ENCODE measurements at regions not wholly inside any gene's neighbourhood (a gene's known extent, or its start where the extent isn't known, plus 50 kb on each side); places are given as distances from the start of the nearest gene placed in this dataset.

- H3K4me3 ChIP-seq (replicated peaks in 1 of 3) = no peak overlapping the region
- H3K4me1 ChIP-seq = no peaks in the 10 kb centered on the region
- DNase-seq = no peak
- H3K36me3 ChIP-seq = no peaks in the 10 kb centered on the region
- H3K9me3 ChIP-seq = no peaks in the 10 kb centered on the region
- TF ChIP-seq, protein P1, sequence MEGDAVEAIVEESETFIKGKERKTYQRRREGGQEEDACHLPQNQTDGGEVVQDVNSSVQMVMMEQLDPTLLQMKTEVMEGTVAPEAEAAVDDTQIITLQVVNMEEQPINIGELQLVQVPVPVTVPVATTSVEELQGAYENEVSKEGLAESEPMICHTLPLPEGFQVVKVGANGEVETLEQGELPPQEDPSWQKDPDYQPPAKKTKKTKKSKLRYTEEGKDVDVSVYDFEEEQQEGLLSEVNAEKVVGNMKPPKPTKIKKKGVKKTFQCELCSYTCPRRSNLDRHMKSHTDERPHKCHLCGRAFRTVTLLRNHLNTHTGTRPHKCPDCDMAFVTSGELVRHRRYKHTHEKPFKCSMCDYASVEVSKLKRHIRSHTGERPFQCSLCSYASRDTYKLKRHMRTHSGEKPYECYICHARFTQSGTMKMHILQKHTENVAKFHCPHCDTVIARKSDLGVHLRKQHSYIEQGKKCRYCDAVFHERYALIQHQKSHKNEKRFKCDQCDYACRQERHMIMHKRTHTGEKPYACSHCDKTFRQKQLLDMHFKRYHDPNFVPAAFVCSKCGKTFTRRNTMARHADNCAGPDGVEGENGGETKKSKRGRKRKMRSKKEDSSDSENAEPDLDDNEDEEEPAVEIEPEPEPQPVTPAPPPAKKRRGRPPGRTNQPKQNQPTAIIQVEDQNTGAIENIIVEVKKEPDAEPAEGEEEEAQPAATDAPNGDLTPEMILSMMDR (IDR thresholded peaks at IDR 0.05) = no peak
- no peak for TF ChIP-seq POLR2A (IDR thresholded peaks at IDR 0.05)
- intact Hi-C loops (cut with DNase I) = no loop called here
- WGBS, 2 donors = 76 to 91% methylated on average over 1 of the region's 1 CpG
- H3K27ac ChIP-seq = no peak overlapping the region
- no peaks in the 10 kb centered on the region for H3K27me3 ChIP-seq
Measured at GRCh38 chr4:141826260-141826659, 189.9 kb downstream of the IL15 start.

DNA sequence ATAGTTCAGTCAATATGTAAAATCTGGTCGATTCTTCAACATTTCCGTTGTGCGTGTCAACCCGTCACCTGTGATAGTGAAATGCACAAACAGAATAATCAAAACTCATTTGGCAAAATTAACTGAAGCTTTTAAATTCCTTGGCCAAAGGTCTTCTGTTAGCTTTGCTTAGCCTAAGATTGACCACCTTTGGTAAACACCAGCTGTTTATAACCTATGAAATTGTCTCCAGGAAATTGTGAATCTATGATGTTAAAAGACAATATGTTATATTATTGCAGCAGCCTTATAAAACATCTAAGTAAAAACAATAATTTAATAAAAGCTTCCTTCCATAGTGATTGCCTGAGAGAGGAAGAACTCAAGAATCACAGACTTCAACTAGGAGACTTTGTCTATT lies 196.8 kb downstream of the IL15 start:
- Histone ChIP-seq H3K27ac (no peak overlapping the region), H3K9me3 (no peaks in the 10 kb centered on the region), H3K4me3 (replicated peaks in 1 of 3) (no peak overlapping the region), H3K27me3 (no peaks in the 10 kb centered on the region), H3K36me3 (no peaks in the 10 kb centered on the region), H3K4me1 (no peaks in the 10 kb centered on the region)
- WGBS, 2 donors = 96 to 97% methylated on average over 4 of the region's 4 CpGs
- TF ChIP-seq POLR2A (IDR thresholded peaks at IDR 0.05) = no peak
- TF ChIP-seq, protein P1 (IDR thresholded peaks at IDR 0.05) = no peak
- no peak for DNase-seq
- intact Hi-C loops (cut with DNase I) = no loop called here

GRCh38 chr4:141840299-141840986 lies 204.1 kb downstream of the IL15 start:
- no peak overlapping the region for H3K4me3 ChIP-seq (replicated peaks in 1 of 3)
- intact Hi-C loops (cut with DNase I) = no loop called here
- H3K9me3 ChIP-seq = no peaks in the 10 kb centered on the region
- 94% methylated on average over 9 of the region's 9 CpGs for WGBS, 2 donors
- no peak overlapping the region for H3K27ac ChIP-seq
- DNase-seq = no peak
- H3K27me3 ChIP-seq = no peaks in the 10 kb centered on the region
- no peaks in the 10 kb centered on the region for H3K36me3 ChIP-seq
- TF ChIP-seq POLR2A (IDR thresholded peaks at IDR 0.05) = no peak
- TF ChIP-seq, protein P1 (IDR thresholded peaks at IDR 0.05) = no peak
- H3K4me1 ChIP-seq = no peaks in the 10 kb centered on the region

DNA sequence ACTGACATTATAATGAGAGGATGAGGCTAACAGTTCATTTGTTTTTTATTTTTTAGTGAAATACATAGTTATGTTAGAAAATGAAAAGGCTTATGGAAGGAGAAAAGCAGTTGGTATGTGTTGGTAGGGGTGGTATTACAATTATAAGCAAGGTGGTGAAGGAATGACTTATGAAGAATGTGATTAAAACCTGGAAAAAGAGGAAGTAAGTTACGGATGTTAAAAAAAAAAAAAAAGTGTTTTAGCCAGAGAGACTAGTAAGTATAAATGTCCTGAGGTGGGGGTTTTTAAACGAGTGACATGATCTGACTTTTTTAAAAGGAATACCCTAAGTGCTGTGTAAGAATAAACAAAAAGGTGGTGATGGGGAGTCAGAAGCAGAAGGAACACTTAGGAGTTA lies 206.8 kb downstream of the IL15 start:
- 55 to 72% methylated on average over 2 of the region's 2 CpGs for WGBS, 2 donors
- no peaks in the 10 kb centered on the region for H3K9me3 ChIP-seq
- intact Hi-C loops (cut with DNase I) = no loop called here
- no peak for DNase-seq
- no peaks in the 10 kb centered on the region for H3K36me3 ChIP-seq
- no peaks in the 10 kb centered on the region for H3K27me3 ChIP-seq
- TF ChIP-seq, protein P1 (IDR thresholded peaks at IDR 0.05) = no peak
- no peak for TF ChIP-seq POLR2A (IDR thresholded peaks at IDR 0.05)
- no peak overlapping the region for H3K4me3 ChIP-seq (replicated peaks in 1 of 3)
- H3K4me1 ChIP-seq = no peaks in the 10 kb centered on the region
- H3K27ac ChIP-seq = no peak overlapping the region

DNA sequence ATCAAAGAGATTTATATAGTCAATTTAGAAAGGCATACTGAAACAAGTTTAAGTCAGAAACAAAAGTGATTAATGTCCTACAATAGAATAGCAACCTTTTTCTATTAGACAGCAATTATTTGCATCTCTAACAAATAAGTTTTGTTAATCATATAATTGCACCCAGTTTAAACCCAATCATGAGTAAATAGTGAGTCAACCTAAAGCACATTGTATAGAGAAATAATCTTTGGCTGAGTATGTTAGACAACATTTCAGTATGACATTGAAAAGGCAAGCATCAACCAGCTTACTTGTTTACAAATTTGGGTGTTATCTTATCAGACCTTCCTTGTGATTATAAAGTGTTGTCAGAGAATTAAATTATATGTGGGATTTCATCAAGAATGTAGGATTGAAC lies 209.5 kb downstream of the IL15 start:
- H3K36me3 ChIP-seq = no peaks in the 10 kb centered on the region
- intact Hi-C loops (cut with DNase I) = no loop called here
- no peak overlapping the region for H3K27ac ChIP-seq
- H3K4me3 ChIP-seq (replicated peaks in 1 of 3) = no peak overlapping the region
- TF ChIP-seq, protein P1 (IDR thresholded peaks at IDR 0.05) = no peak
- TF ChIP-seq POLR2A (IDR thresholded peaks at IDR 0.05) = no peak
- no peak for DNase-seq
- H3K4me1 ChIP-seq = peaks cover 0 to 2% of the 10 kb centered on the region in 2 donors
- no peaks in the 10 kb centered on the region for H3K9me3 ChIP-seq
- no peaks in the 10 kb centered on the region for H3K27me3 ChIP-seq
